ENCODE measurements at regions not wholly inside any gene's neighbourhood (a gene's known extent, or its start where the extent isn't known, plus 50 kb on each side); places are given as distances from the start of the nearest gene placed in this dataset.

DNA sequence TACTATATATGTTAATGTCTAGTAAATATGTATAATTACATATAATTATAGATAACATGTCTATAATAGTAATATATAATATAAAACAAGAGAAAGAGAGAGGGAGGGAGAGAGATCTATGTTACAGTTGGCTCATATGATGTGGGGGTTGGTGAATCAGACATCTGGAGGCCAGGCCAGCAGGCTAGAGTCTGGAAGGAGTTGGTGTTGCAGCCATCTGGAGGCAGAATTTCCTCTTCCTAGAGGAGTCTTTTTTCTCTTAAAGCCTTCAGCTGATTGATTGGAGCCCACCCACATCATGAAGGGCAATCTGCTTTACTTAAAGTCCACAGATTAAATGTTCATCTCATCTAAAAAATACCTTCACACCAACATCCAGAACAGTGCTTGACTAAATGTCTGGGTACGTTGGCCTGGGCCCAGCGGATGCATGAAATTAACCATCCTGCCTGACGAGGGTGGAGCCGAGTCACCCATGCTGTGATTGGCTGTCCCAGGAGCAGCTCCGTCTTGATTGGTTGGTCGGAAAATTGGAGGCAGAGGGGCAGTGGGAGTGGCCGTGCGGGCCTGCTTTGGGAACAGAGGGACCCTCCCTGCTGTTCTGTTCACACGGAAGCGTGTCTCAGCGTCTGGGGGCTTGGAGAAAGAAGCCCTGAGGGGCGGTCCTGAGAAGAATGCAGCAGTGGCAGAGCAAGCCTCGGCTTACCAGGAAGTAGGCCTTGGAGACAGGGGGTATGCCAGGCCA lies 392.4 kb downstream of the QKI start:
- TF ChIP-seq, protein P1, sequence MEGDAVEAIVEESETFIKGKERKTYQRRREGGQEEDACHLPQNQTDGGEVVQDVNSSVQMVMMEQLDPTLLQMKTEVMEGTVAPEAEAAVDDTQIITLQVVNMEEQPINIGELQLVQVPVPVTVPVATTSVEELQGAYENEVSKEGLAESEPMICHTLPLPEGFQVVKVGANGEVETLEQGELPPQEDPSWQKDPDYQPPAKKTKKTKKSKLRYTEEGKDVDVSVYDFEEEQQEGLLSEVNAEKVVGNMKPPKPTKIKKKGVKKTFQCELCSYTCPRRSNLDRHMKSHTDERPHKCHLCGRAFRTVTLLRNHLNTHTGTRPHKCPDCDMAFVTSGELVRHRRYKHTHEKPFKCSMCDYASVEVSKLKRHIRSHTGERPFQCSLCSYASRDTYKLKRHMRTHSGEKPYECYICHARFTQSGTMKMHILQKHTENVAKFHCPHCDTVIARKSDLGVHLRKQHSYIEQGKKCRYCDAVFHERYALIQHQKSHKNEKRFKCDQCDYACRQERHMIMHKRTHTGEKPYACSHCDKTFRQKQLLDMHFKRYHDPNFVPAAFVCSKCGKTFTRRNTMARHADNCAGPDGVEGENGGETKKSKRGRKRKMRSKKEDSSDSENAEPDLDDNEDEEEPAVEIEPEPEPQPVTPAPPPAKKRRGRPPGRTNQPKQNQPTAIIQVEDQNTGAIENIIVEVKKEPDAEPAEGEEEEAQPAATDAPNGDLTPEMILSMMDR (IDR thresholded peaks at IDR 0.05; ENCODE audit: insufficient read depth, low read length, poor library complexity, severe bottlenecking), result no peak
- TF ChIP-seq EZH2phosphoT487 (conservative IDR thresholded peaks at IDR 0.05; ENCODE audit: low read length), result no peak
